Brain microvascular endothelial cell (primary cell): ENCODE measurements at regions not wholly inside any gene's neighbourhood (a gene's known extent, or its start where the extent isn't known, plus 50 kb on each side); places are given as distances from the start of the nearest gene placed in this dataset.

Source experiments
- DNase-seq: peaks from one replicate; pipeline ENCODE4 v3.0.0-alpha.2; 2020
- H3K27ac ChIP-seq: fragments of 250-450 bp; sonication (Bioruptor Pico); 2 replicates; pipeline ENCODE4 v1.5.1; 2020; ENCODE audit warnings: mild to moderate bottlenecking, moderate library complexity
- H3K27me3 ChIP-seq: fragments of 250-450 bp; sonication (Bioruptor Pico); replicated peaks from 2 replicates; pipeline ENCODE4 v1.5.1; 2020; ENCODE audit warnings: mild to moderate bottlenecking
- H3K36me3 ChIP-seq: fragments of 250-450 bp; sonication (Bioruptor Pico); replicated peaks from 2 replicates; pipeline ENCODE4 v1.5.1; 2020; ENCODE audit warnings: mild to moderate bottlenecking
- H3K4me3 ChIP-seq: 2 replicates; pipeline ENCODE4 v1.5.1; 2011; ENCODE audit warnings: low read depth, mild to moderate bottlenecking, control low read depth, low read length, moderate library complexity
- CTCF ChIP-seq: IDR thresholded peaks from 2 replicates; pipeline ENCODE4 v1.5.1; 2011; ENCODE audit warnings: low read depth, mild to moderate bottlenecking, moderate library complexity, low read length, control low read depth, inconsistent platforms; ENCODE audit errors: missing control alignments
- in situ Hi-C: cut with HindIII; loops from 2 replicates; pipeline ENCODE4 v1.10.0; 2017; ENCODE audit warnings: low sequenced_read_pairs, low pct_ligation_motif_present

GRCh38 chr13:44218501-44219240 is 155.0 kb upstream of the SERP2 start:
- no peak for TF ChIP-seq CTCF
- in situ Hi-C loops, result no loop called here

GRCh38 chr13:44219577-44220548 is 153.8 kb upstream of the SERP2 start:
- no peaks in the 10 kb centered on the region for H3K27me3 ChIP-seq
- in situ Hi-C loops, result no loop called here
- no peak overlapping the region for H3K4me3 ChIP-seq
- no peaks in the 10 kb centered on the region for H3K36me3 ChIP-seq
- peak; percentile 77 for DNase-seq
- peak overlapping the region; percentile 19 for H3K27ac ChIP-seq
- no peak for TF ChIP-seq CTCF

More at GRCh38 chr13:44218501-44219240, 155.0 kb upstream of the SERP2 start:
- no peaks in the 10 kb centered on the region for H3K27me3 ChIP-seq
- H3K4me3 ChIP-seq, result no peak overlapping the region
- peak; percentile 42 for DNase-seq
- no peak overlapping the region for H3K27ac ChIP-seq
- no peaks in the 10 kb centered on the region for H3K36me3 ChIP-seq

GRCh38 chr13:44220948-44221347 is 152.7 kb upstream of the SERP2 start:
- no peak overlapping the region for H3K27ac ChIP-seq
- no peak for DNase-seq
- no peak overlapping the region for H3K4me3 ChIP-seq
- H3K36me3 ChIP-seq, result no peaks in the 10 kb centered on the region
- in situ Hi-C loops, result no loop called here
- no peak for TF ChIP-seq CTCF
- H3K27me3 ChIP-seq, result no peaks in the 10 kb centered on the region

- TF ChIP-seq CTCF, result no peak
- H3K27ac ChIP-seq, result no peak overlapping the region
- no peaks in the 10 kb centered on the region for H3K27me3 ChIP-seq
- DNase-seq, result no peak
- H3K4me3 ChIP-seq, result no peak overlapping the region
- no peaks in the 10 kb centered on the region for H3K36me3 ChIP-seq
- in situ Hi-C loops, result no loop called here
Observed at GRCh38 chr13:44221657-44222056, 152.0 kb upstream of the SERP2 start.

- H3K27ac ChIP-seq, result no peak overlapping the region
- no peaks in the 10 kb centered on the region for H3K36me3 ChIP-seq
- in situ Hi-C loops, result no loop called here
- DNase-seq, result no peak
- no peaks in the 10 kb centered on the region for H3K27me3 ChIP-seq
- H3K4me3 ChIP-seq, result no peak overlapping the region
- no peak for TF ChIP-seq CTCF
Observed at GRCh38 chr13:44223770-44224444, 149.7 kb upstream of the SERP2 start.
